GM19239 (cell line): ENCODE measurements at regions not wholly inside any gene's neighbourhood (a gene's known extent, or its start where the extent isn't known, plus 50 kb on each side); places are given as distances from the start of the nearest gene placed in this dataset.
"Not testable (repeated sequence)": the region's sequence is repeated elsewhere in the genome, so short reads cannot be mapped to it uniquely, and the experiment has no call there.

Experiments
- DNase-seq: peaks from one replicate; pipeline ENCODE4 v3.0.0; 2011; ENCODE audit warnings: low spot score; ENCODE audit not compliant: insufficient read length
- FAIRE-seq: peaks from 2 replicates; lab custom pipeline; 2011; peaks lifted over from hg19 to GRCh38; lab: Jason Lieb, UNC

GRCh38 chr4:117014236-117014635, 71.1 kb downstream of the TRAM1L1 start:
- no peak for FAIRE-seq
- no peak for DNase-seq

- FAIRE-seq (no peak), DNase-seq (no peak)
Measured at GRCh38 chr4:117010671-117011070, 74.7 kb downstream of the TRAM1L1 start.

GRCh38 chr4:117001077-117001476, 84.3 kb downstream of the TRAM1L1 start:
- FAIRE-seq (no peak), DNase-seq (no peak)

GRCh38 chr4:116982656-116983055, 102.7 kb downstream of the TRAM1L1 start:
- DNase-seq (no peak), FAIRE-seq (no peak)

GRCh38 chr4:116980436-116980835, 104.9 kb downstream of the TRAM1L1 start:
- FAIRE-seq = not testable (repeated sequence)

GRCh38 chr4:116959045-116959444, 126.3 kb downstream of the TRAM1L1 start:
- FAIRE-seq (no peak), DNase-seq (no peak)

More at GRCh38 chr4:116980436-116980835, 104.9 kb downstream of the TRAM1L1 start:
- DNase-seq = not testable (repeated sequence)

- no peak for DNase-seq
- no peak for FAIRE-seq
Measured at GRCh38 chr4:116953947-116954346, 131.4 kb downstream of the TRAM1L1 start.

GRCh38 chr4:116952530-116953136, 132.7 kb downstream of the TRAM1L1 start:
- DNase-seq = no peak
- no peak for FAIRE-seq

GRCh38 chr4:116949856-116950255, 135.5 kb downstream of the TRAM1L1 start:
- DNase-seq (no peak), FAIRE-seq (no peak)

- DNase-seq = no peak
- FAIRE-seq = no peak
Measured at GRCh38 chr4:116942315-116942714, 143.1 kb downstream of the TRAM1L1 start.

- DNase-seq = no peak
- no peak for FAIRE-seq
Measured at GRCh38 chr4:116930329-116930728, 155.0 kb downstream of the TRAM1L1 start.

- DNase-seq (no peak), FAIRE-seq (no peak)
Measured at GRCh38 chr4:116926631-116927295, 158.6 kb downstream of the TRAM1L1 start.

GRCh38 chr4:116925900-116926457, 159.4 kb downstream of the TRAM1L1 start:
- no peak for DNase-seq
- FAIRE-seq = no peak

GRCh38 chr4:116923389-116923788, 162.0 kb downstream of the TRAM1L1 start:
- no peak for FAIRE-seq
- DNase-seq = no peak

- DNase-seq (no peak), FAIRE-seq (no peak)
Measured at GRCh38 chr4:116913451-116913850, 171.9 kb downstream of the TRAM1L1 start.

GRCh38 chr4:116906758-116907157, 178.6 kb downstream of the TRAM1L1 start:
- DNase-seq (no peak), FAIRE-seq (no peak)

- FAIRE-seq = no peak
- DNase-seq = no peak
Measured at GRCh38 chr4:116899561-116899960, 185.8 kb downstream of the TRAM1L1 start.

GRCh38 chr4:116885579-116885978, 199.8 kb downstream of the TRAM1L1 start:
- no peak for FAIRE-seq
- no peak for DNase-seq

GRCh38 chr4:116882503-116882902, 202.9 kb downstream of the TRAM1L1 start:
- no peak for FAIRE-seq
- DNase-seq = no peak

- FAIRE-seq = no peak
- no peak for DNase-seq
Measured at GRCh38 chr4:116881077-116881476, 204.3 kb downstream of the TRAM1L1 start.

GRCh38 chr4:116880625-116881024, 204.8 kb downstream of the TRAM1L1 start:
- FAIRE-seq (no peak), DNase-seq (no peak)

- no peak for DNase-seq
- no peak for FAIRE-seq
Measured at GRCh38 chr4:116878280-116878679, 207.1 kb downstream of the TRAM1L1 start.
